Endothelial cell (in vitro differentiated cells): ENCODE measurements at regions not wholly inside any gene's neighbourhood (a gene's known extent, or its start where the extent isn't known, plus 50 kb on each side); places are given as distances from the start of the nearest gene placed in this dataset.

Experiments used
- DNase-seq: peaks from one replicate; pipeline ENCODE4 v3.0.0; 2021; ENCODE audit warnings: low spot score
- H3K27ac Mint-ChIP-seq: one replicate; pipeline ENCODE4 v1.8.0; 2021; ENCODE audit warnings: mixed read lengths, inconsistent platforms; ENCODE audit not compliant: unreplicated experiment
- H3K27me3 Mint-ChIP-seq: one replicate; pipeline ENCODE4 v1.8.0; 2021; ENCODE audit warnings: mild to moderate bottlenecking, moderate library complexity, mixed read lengths, inconsistent platforms; ENCODE audit not compliant: unreplicated experiment
- H3K36me3 Mint-ChIP-seq: one replicate; pipeline ENCODE4 v1.8.0; 2021; ENCODE audit warnings: mild to moderate bottlenecking, low read depth, mixed read lengths, inconsistent platforms; ENCODE audit not compliant: unreplicated experiment
- H3K4me1 Mint-ChIP-seq: one replicate; pipeline ENCODE4 v1.8.0; 2021; ENCODE audit warnings: mild to moderate bottlenecking, mixed read lengths, inconsistent platforms; ENCODE audit not compliant: unreplicated experiment
- H3K4me3 Mint-ChIP-seq: one replicate; pipeline ENCODE4 v1.8.0; 2021; ENCODE audit warnings: mild to moderate bottlenecking, mixed read lengths, inconsistent platforms; ENCODE audit not compliant: unreplicated experiment
- H3K9me3 Mint-ChIP-seq: one replicate; pipeline ENCODE4 v1.8.0; 2021; ENCODE audit warnings: mixed read lengths, inconsistent platforms; ENCODE audit not compliant: unreplicated experiment
- TF ChIP-seq, protein P1 (sequence below): fragments of 200-600 bp; sonication (generic); IDR thresholded peaks from one replicate; pipeline ENCODE4 v1.5.0; 2021; ENCODE audit warnings: antibody characterized with exemption; ENCODE audit not compliant: unreplicated experiment

DNA sequence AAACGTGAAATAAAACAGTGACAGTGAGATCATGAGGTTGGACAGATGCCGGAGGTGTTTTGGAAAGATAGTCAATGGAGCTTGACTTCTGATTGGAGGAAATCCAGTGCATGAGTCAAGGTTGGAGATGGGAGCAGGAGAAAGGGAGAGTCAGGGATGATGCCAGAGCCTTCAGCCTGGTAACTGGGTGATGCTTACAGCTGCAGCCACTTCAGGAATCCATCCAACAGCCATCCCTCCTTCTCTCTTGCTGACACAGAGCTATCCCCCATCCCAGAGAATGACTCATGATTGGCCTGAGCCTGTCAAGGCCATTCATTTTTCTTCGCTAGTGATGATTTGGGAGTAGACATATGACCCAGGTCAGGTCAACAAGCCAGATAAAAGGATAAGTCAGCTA, 112.8 kb downstream of the SAMD5 start:
- H3K4me1 Mint-ChIP-seq = no peaks in the 10 kb centered on the region
- no peaks in the 10 kb centered on the region for H3K27me3 Mint-ChIP-seq
- no peak for DNase-seq
- no peak overlapping the region for H3K27ac Mint-ChIP-seq
- no peaks in the 10 kb centered on the region for H3K36me3 Mint-ChIP-seq
- TF ChIP-seq, protein P1, sequence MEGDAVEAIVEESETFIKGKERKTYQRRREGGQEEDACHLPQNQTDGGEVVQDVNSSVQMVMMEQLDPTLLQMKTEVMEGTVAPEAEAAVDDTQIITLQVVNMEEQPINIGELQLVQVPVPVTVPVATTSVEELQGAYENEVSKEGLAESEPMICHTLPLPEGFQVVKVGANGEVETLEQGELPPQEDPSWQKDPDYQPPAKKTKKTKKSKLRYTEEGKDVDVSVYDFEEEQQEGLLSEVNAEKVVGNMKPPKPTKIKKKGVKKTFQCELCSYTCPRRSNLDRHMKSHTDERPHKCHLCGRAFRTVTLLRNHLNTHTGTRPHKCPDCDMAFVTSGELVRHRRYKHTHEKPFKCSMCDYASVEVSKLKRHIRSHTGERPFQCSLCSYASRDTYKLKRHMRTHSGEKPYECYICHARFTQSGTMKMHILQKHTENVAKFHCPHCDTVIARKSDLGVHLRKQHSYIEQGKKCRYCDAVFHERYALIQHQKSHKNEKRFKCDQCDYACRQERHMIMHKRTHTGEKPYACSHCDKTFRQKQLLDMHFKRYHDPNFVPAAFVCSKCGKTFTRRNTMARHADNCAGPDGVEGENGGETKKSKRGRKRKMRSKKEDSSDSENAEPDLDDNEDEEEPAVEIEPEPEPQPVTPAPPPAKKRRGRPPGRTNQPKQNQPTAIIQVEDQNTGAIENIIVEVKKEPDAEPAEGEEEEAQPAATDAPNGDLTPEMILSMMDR = no peak
- no peaks in the 10 kb centered on the region for H3K9me3 Mint-ChIP-seq
- no peak overlapping the region for H3K4me3 Mint-ChIP-seq

DNA sequence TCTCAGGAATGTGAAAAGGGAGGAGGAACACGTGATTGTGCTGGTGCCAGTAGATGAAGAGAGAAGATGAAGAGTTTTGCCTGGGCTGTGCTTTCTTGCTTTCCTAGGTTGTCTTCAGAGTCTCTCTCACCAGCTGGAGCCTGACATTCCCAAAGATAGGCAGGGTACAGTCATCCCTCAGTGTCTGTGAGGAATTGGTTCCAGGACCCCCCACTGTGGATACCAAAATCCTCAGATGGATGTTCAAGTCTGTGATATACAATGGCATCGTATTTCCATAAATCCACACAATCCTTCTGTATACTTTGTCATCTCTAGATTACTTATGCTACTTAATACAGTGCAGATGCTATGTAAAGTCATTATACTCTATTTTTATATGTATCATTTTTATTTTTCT, 113.5 kb downstream of the SAMD5 start:
- Mint-ChIP-seq H3K27me3 (no peaks in the 10 kb centered on the region), H3K9me3 (no peaks in the 10 kb centered on the region), H3K4me1 (no peaks in the 10 kb centered on the region), H3K36me3 (no peaks in the 10 kb centered on the region), H3K4me3 (no peak overlapping the region), H3K27ac (no peak overlapping the region)
- no peak for DNase-seq
- TF ChIP-seq, protein P1 = no peak

GRCh38 chr6:147624946-147625515, 116.5 kb downstream of the SAMD5 start:
- Mint-ChIP-seq H3K27ac (no peak overlapping the region), H3K27me3 (no peaks in the 10 kb centered on the region), H3K4me3 (no peak overlapping the region), H3K4me1 (no peaks in the 10 kb centered on the region), H3K9me3 (no peaks in the 10 kb centered on the region), H3K36me3 (no peaks in the 10 kb centered on the region)
- TF ChIP-seq, protein P1 = no peak
- no peak for DNase-seq

DNA sequence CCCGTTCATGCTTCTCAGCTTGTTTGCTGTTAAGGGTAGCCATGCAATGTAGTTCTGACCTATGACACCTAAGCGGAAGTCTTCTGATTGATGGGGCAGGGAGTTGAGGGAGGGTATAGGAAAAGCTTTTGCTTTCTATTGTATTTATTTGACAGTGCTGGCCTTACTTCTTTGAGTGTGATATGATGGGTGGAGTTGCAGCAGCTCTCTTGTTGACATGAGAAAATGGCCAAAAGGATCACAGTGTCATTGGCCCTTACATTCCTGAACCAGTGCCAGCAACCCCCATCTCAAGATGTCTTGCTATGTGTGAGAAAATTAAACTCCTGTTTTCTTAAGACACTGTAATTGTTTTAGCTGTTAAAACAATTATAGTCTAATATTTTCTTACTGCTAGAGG, 117.5 kb downstream of the SAMD5 start:
- H3K36me3 Mint-ChIP-seq = no peaks in the 10 kb centered on the region
- H3K27ac Mint-ChIP-seq = no peak overlapping the region
- peaks cover 3% of the 10 kb centered on the region for H3K27me3 Mint-ChIP-seq
- H3K9me3 Mint-ChIP-seq = no peaks in the 10 kb centered on the region
- DNase-seq = no peak
- H3K4me1 Mint-ChIP-seq = no peaks in the 10 kb centered on the region
- no peak overlapping the region for H3K4me3 Mint-ChIP-seq
- TF ChIP-seq, protein P1 = no peak

GRCh38 chr6:147627411-147627810, 118.9 kb downstream of the SAMD5 start:
- no peak for DNase-seq
- Mint-ChIP-seq H3K4me3 (no peak overlapping the region), H3K36me3 (no peaks in the 10 kb centered on the region), H3K9me3 (no peaks in the 10 kb centered on the region), H3K27ac (no peak overlapping the region), H3K27me3 (peaks cover 4% of the 10 kb centered on the region), H3K4me1 (no peaks in the 10 kb centered on the region)
- TF ChIP-seq, protein P1 = no peak
